ENCODE measurements at regions not wholly inside any gene's neighbourhood (a gene's known extent, or its start where the extent isn't known, plus 50 kb on each side); places are given as distances from the start of the nearest gene placed in this dataset.

- TF ChIP-seq TAF1 (IDR thresholded peaks at IDR 0.05; ENCODE audit: low read depth) (no peak), POLR2AphosphoS5 (IDR thresholded peaks at IDR 0.05) (no peak)
These were observed 534.1 kb upstream of the JAG1 start (continued) for GRCh38 chr20:11207749-11208502.

GRCh38 chr20:11210611-11211010, 536.8 kb upstream of the JAG1 start:
- H4K20me1 ChIP-seq (ENCODE audit: insufficient read depth) = no peaks in the 10 kb centered on the region

More at GRCh38 chr20:11210611-11211010, 536.8 kb upstream of the JAG1 start:
- H3K4me2 ChIP-seq (ENCODE audit: low read length) = no peak overlapping the region
- no peaks in the 10 kb centered on the region for H3K79me2 ChIP-seq (replicated peaks; ENCODE audit: insufficient read depth, low read length)
- no peak for TF ChIP-seq CTCF (IDR thresholded peaks at IDR 0.05; ENCODE audit: poor library complexity, severe bottlenecking)
- no peak for TF ChIP-seq EZH2 (IDR thresholded peaks at IDR 0.05; ENCODE audit: borderline replicate concordance, insufficient read depth, low read length, poor library complexity, severe bottlenecking)
- no peak for TF ChIP-seq REST (IDR thresholded peaks at IDR 0.05; ENCODE audit: borderline replicate concordance)
- no peak for TF ChIP-seq RAD21 (conservative IDR thresholded peaks at IDR 0.05)
- no peaks in the 10 kb centered on the region for H3K27me3 ChIP-seq (ENCODE audit: insufficient read depth, low read depth, low read length)
- no peaks in the 10 kb centered on the region for H3K9me3 ChIP-seq (ENCODE audit: low read length)
- H3K9me2 ChIP-seq (ENCODE audit: insufficient read depth, low read length) = no peaks in the 10 kb centered on the region
- no peak overlapping the region for H3K27ac ChIP-seq (ENCODE audit: low read length)
- no peaks in the 10 kb centered on the region for H3F3A ChIP-seq (ENCODE audit: insufficient read depth, low read length, poor library complexity, severe bottlenecking)
- no peak overlapping the region for H2AFZ ChIP-seq (ENCODE audit: low read depth, low read length)
- no peak overlapping the region for H3K4me3 ChIP-seq (ENCODE audit: low read length)
- H3K36me3 ChIP-seq (ENCODE audit: insufficient read depth, low read length) = no peaks in the 10 kb centered on the region
- no peak overlapping the region for H3K9ac ChIP-seq (ENCODE audit: low read length)

Data from neural cell (in vitro differentiated cells).